Mesendoderm (in vitro differentiated cells): ENCODE measurements at regions not wholly inside any gene's neighbourhood (a gene's known extent, or its start where the extent isn't known, plus 50 kb on each side); places are given as distances from the start of the nearest gene placed in this dataset.
"Not testable (repeated sequence)": the region's sequence is repeated elsewhere in the genome, so short reads cannot be mapped to it uniquely, and the experiment has no call there.

Source experiments
- DNase-seq: peaks from one replicate; pipeline ENCODE4 v3.0.0; 2013
- H2AK5ac ChIP-seq: 2 replicates; pipeline ENCODE4 v1.6.1; 2013; ENCODE audit warnings: low read length, inconsistent platforms
- H2BK120ac ChIP-seq: 2 replicates; pipeline ENCODE4 v1.6.1; 2013; ENCODE audit warnings: low read depth, mild to moderate bottlenecking, low read length, moderate library complexity, mixed read lengths
- H2BK15ac ChIP-seq: replicated peaks from 2 replicates; pipeline ENCODE4 v1.6.1; 2013; ENCODE audit warnings: low read depth, mild to moderate bottlenecking, moderate library complexity
- H2BK5ac ChIP-seq: 2 replicates; pipeline ENCODE4 v1.6.1; 2013; ENCODE audit warnings: low read length, inconsistent platforms
- H3K18ac ChIP-seq: 2 replicates; pipeline ENCODE4 v1.6.1; 2013; ENCODE audit warnings: mild to moderate bottlenecking, low read length, mixed read lengths
- H3K23ac ChIP-seq: one replicate; pipeline ENCODE4 v1.6.1; 2013; ENCODE audit warnings: low read length
- H3K27ac ChIP-seq: 2 replicates; pipeline ENCODE4 v1.5.1; 2013; ENCODE audit warnings: low read depth, mild to moderate bottlenecking, inconsistent platforms, low read length, moderate library complexity
- H3K27me3 ChIP-seq: 2 replicates; pipeline ENCODE4 v1.6.1; 2013; ENCODE audit warnings: low read length, control low read depth, mild to moderate bottlenecking, inconsistent platforms; ENCODE audit not compliant: insufficient read depth, poor library complexity
- H3K36me3 ChIP-seq: 2 replicates; pipeline ENCODE4 v1.6.1; 2013; ENCODE audit warnings: low read length, inconsistent platforms; ENCODE audit not compliant: control insufficient read depth, insufficient read depth
- H3K4ac ChIP-seq: one replicate; pipeline ENCODE4 v1.6.1; 2013; ENCODE audit warnings: low read depth, mild to moderate bottlenecking, low read length, moderate library complexity
- H3K4me1 ChIP-seq: 2 replicates; pipeline ENCODE4 v1.6.1; 2013; ENCODE audit warnings: low read depth, low read length, inconsistent platforms; ENCODE audit not compliant: control insufficient read depth
- H3K4me2 ChIP-seq: 2 replicates; pipeline ENCODE4 v1.6.1; 2013; ENCODE audit warnings: low read length
- H3K4me3 ChIP-seq: 2 replicates; pipeline ENCODE4 v1.5.1; 2013; ENCODE audit warnings: mild to moderate bottlenecking, low read length
- H3K56ac ChIP-seq: one replicate; pipeline ENCODE4 v1.6.1; 2013; ENCODE audit warnings: low read length
- H3K79me1 ChIP-seq: 2 replicates; pipeline ENCODE4 v1.6.1; 2013; ENCODE audit warnings: low read length, inconsistent platforms
- H3K79me2 ChIP-seq: 2 replicates; pipeline ENCODE4 v1.6.1; 2013; ENCODE audit warnings: mild to moderate bottlenecking, low read length; ENCODE audit not compliant: control insufficient read depth, insufficient read depth
- H3K9ac ChIP-seq: 2 replicates; pipeline ENCODE4 v1.6.1; 2013; ENCODE audit warnings: low read length, inconsistent platforms
- H4K5ac ChIP-seq: one replicate; pipeline ENCODE4 v1.6.1; 2013; ENCODE audit warnings: low read length
- H4K8ac ChIP-seq: one replicate; pipeline ENCODE4 v1.6.1; 2013; ENCODE audit warnings: low read depth, mild to moderate bottlenecking, control low read depth, low read length, moderate library complexity
- WGBS: extraction: QIAGEN DNeasy Blood & Tissue Kit; methylation state at CpG from one replicate; pipeline ENCODE4 v1.1.7; 2013; ENCODE audit warnings: low lambda C conversion rate, missing lambda C conversion rate; ENCODE audit not compliant: insufficient coverage; ENCODE audit errors: extremely low coverage; 5-methylcytosine and 5-hydroxymethylcytosine counted together

DNA sequence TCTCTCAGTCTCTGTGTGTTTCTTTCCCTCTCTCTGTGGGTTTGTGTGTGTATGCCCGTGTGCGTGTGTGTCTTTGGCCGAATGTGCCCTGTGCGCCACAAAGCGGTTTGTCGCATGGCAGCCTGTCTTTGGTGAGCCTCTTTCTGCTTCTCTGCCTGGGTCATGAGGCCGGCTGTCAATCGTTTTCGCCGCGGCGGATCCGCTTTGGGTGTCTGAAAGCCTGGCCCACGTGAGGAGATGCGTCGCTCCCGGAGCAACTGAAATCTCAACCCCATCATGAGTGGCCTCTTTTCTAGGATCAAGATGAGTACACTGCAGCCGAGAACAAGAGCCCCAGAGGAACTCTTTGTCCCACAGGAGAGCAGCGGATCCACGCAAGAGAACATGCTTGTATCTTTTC lies 98.6 kb upstream of the FOXD4L5 start:
- not testable (repeated sequence) for H3K4me3 ChIP-seq, H2BK120ac ChIP-seq, H3K4me2 ChIP-seq, H3K27ac ChIP-seq, H3K79me1 ChIP-seq, H2AK5ac ChIP-seq, H2BK15ac ChIP-seq, H2BK5ac ChIP-seq, H3K4ac ChIP-seq, H3K18ac ChIP-seq, H4K5ac ChIP-seq, H3K36me3 ChIP-seq, DNase-seq, H3K4me1 ChIP-seq, H3K23ac ChIP-seq, H4K8ac ChIP-seq, H3K56ac ChIP-seq, H3K27me3 ChIP-seq, H3K9ac ChIP-seq, H3K79me2 ChIP-seq
- no CpG with 5 or more reads among the region's 20 CpGs for WGBS

- not testable (repeated sequence) for H2AK5ac ChIP-seq, H3K9ac ChIP-seq, H4K8ac ChIP-seq, H3K56ac ChIP-seq, H4K5ac ChIP-seq, H3K27ac ChIP-seq, H3K4ac ChIP-seq, H2BK15ac ChIP-seq, H3K18ac ChIP-seq, H3K79me1 ChIP-seq, H3K36me3 ChIP-seq, H2BK5ac ChIP-seq, H2BK120ac ChIP-seq, H3K79me2 ChIP-seq, H3K4me1 ChIP-seq, H3K27me3 ChIP-seq, H3K4me3 ChIP-seq, H3K23ac ChIP-seq, H3K4me2 ChIP-seq
- peak; percentile 1 for DNase-seq
- no CpG with 5 or more reads among the region's 38 CpGs for WGBS
Measured at GRCh38 chr9:65382701-65383318, 97.8 kb upstream of the FOXD4L5 start.
